LNCaP clone FGC (cell line): ENCODE measurements at regions not wholly inside any gene's neighbourhood (a gene's known extent, or its start where the extent isn't known, plus 50 kb on each side); places are given as distances from the start of the nearest gene placed in this dataset.

Experiments used
- DNase-seq: peaks from one replicate; pipeline ENCODE4 v3.0.0-alpha.2; 2011; ENCODE audit warnings: low read depth
- H3K4me3 ChIP-seq: 2 replicates; pipeline ENCODE4 v1.5.1; 2011; ENCODE audit warnings: mild to moderate bottlenecking, low read depth, low read length, control low read depth
- TF ChIP-seq, protein P1 (sequence below): IDR thresholded peaks from 2 replicates; pipeline ENCODE4 v1.5.1; 2012; ENCODE audit warnings: mild to moderate bottlenecking; ENCODE audit not compliant: control insufficient read depth, insufficient read depth; ENCODE audit errors: extremely low read depth

DNA sequence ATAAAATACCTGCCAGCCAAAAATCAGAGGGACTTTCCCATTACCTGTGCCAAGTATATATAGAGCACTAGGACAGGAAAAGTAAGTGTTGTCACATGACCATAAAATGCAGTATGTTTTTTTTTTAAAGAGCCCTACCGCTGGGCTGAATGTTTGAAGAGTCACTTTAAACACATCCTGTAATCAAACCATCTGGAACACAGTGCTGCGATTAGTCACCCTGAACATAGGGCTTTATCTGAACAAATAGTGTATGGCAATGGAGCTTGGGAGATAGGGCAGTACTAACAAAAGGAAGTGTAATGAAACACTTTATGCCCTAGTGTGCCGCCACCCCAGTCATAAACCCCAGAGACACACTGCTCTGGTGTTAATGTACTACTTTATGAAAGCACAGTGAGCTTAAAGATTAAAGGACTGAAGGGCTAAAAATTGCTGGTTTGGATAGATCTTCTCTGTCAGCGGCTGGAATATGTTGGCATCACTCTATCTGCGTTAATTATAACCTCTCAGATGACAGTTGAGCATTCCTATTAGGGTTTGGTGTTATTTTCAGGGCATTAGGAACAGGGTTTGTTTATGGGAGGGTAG lies 90.4 kb downstream of the ZNF608 start:
- H3K4me3 ChIP-seq: peak overlapping the region; percentile 27
- peak; percentile 99 for DNase-seq
- TF ChIP-seq, protein P1, sequence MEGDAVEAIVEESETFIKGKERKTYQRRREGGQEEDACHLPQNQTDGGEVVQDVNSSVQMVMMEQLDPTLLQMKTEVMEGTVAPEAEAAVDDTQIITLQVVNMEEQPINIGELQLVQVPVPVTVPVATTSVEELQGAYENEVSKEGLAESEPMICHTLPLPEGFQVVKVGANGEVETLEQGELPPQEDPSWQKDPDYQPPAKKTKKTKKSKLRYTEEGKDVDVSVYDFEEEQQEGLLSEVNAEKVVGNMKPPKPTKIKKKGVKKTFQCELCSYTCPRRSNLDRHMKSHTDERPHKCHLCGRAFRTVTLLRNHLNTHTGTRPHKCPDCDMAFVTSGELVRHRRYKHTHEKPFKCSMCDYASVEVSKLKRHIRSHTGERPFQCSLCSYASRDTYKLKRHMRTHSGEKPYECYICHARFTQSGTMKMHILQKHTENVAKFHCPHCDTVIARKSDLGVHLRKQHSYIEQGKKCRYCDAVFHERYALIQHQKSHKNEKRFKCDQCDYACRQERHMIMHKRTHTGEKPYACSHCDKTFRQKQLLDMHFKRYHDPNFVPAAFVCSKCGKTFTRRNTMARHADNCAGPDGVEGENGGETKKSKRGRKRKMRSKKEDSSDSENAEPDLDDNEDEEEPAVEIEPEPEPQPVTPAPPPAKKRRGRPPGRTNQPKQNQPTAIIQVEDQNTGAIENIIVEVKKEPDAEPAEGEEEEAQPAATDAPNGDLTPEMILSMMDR: no peak

DNA sequence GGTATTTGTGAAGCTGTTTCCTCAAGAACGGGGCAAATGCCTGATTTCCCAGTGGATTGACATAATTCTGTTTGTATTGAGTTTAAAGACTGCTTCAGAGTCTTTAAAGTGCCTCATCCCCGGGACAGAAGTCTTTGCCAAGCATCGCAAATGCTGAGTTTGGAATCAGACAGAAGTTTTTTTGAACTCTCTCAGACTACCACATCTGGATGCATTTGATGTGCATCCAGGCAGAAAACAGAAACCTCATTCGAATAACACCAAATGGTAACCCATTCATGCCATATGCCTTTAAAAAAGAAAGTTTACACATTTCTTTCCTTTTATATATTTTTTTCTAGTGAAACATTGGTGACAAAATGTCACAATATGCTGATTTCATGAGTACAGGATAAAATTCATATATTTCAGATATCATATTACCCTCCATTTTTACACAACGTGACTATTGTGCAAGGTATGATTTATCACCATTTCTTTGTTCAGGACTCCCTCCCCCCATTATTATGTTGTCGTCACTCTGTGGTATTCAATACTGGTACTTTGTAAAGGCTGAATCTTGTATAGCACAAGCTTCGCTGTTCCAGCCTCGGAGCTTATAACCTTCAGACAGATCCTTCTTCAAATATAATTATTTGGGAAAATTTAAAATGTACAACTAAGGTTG lies 91.1 kb downstream of the ZNF608 start:
- 0 out of 2 replicates have a peak overlapping the region, but pooled peaks have one; percentile 2 for H3K4me3 ChIP-seq
- TF ChIP-seq, protein P1: no peak
- no peak for DNase-seq

DNA sequence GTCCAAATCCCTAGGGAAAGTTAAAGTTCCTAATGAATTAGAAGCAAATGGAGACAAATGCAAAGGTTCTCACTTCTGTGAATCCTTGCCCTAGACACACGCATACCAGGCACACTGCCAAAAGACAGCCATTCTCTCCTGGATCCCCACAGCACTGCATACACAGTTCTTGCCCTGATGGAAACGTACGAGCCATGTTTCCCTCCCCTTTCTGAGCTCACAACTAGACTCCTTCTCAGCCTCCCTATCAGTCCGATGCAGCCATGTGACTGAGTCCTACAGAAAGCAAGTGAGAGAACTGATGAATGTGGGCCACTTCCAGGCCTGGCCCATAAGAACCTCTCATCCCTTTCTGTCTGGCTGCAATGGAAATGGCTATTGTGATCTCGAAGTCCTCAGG lies 92.0 kb downstream of the ZNF608 start:
- DNase-seq: no peak
- no peak overlapping the region for H3K4me3 ChIP-seq
- TF ChIP-seq, protein P1: no peak

DNA sequence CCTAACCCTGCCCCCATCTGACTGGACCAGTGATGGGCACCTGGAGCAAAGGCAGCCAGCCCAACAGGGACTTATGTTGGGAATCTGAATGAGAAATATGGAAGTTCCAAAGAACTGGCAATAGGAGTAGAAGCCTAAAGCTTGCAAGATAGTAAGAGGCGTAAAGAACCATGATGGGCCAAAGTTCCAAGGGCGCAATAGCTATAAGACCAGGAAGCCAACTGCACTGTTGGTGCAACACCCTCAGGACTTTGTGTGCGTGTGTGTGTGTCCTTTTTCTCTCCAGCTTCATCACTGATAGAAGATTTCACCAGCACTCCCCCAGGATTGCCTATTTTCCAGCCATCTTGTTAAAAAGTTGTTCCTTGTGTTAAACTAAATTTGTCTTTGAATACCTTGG lies 92.8 kb downstream of the ZNF608 start:
- TF ChIP-seq, protein P1: no peak
- no peak for DNase-seq
- H3K4me3 ChIP-seq: no peak overlapping the region

DNA sequence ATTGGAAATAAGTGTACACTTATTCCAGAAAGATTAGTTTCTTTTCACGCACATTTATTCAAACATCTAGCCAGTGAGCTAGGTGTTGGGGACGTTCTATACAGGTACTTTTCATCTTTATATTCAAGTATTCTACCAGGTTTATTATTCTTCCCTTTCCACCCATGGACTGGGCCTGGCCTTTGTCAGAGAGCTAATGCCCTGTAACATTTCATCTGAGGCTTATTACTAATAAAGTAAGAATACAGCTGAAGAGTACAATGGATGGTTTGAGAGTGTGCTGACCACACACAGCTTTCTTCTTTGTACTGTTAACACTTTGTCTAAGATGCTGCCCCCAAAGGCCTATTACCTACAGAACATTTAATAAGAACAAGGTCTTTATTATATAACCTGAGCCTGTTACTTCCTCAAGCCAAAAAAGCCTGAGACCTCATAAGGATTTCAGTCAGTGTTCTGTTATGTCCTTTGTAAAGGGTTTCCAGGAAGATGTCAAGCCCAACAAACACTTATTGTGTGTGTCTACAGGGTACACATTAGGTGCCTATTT lies 93.5 kb downstream of the ZNF608 start:
- DNase-seq: no peak
- TF ChIP-seq, protein P1: no peak

DNA sequence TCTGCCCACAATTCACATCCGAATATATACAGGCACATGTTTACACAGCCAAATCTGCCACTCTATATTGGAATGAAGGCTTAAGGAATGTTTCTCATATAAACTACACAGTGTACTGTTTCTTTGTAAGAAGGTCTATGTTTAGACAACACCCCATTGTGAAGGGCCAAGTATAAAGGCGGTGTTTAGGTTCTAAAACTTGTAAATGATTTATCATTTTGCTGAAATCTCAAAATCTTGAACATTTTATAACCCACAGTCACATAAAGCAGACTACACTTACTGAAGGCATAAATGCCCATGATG lies 94.0 kb downstream of the ZNF608 start:
- H3K4me3 ChIP-seq: no peak overlapping the region
- DNase-seq: no peak
- TF ChIP-seq, protein P1: no peak

More for the DNA sequence above, 93.5 kb downstream of the ZNF608 start:
- no peak overlapping the region for H3K4me3 ChIP-seq
